Activated T-cell treated with anti-CD3 and anti-CD28 coated beads, Interleukin-2, amount 50 U/mL, for 24 hours (primary cell): ENCODE measurements at regions not wholly inside any gene's neighbourhood (a gene's known extent, or its start where the extent isn't known, plus 50 kb on each side); places are given as distances from the start of the nearest gene placed in this dataset.
"Not testable (repeated sequence)": the region's sequence is repeated elsewhere in the genome, so short reads cannot be mapped to it uniquely, and the experiment has no call there.

Experiments used
- DNase-seq: peaks from one replicate; pipeline ENCODE4 v3.0.0-alpha.2; 2020
- H3K27ac Mint-ChIP-seq: 2 replicates; pipeline ENCODE4 v1.8.0; 2020; ENCODE audit warnings: mild to moderate bottlenecking, mixed read lengths
- H3K27me3 Mint-ChIP-seq: 2 replicates; pipeline ENCODE4 v1.8.0; 2020; ENCODE audit warnings: mixed read lengths
- H3K36me3 Mint-ChIP-seq: 2 replicates; pipeline ENCODE4 v1.8.0; 2020; ENCODE audit warnings: low read depth, mixed read lengths
- H3K4me1 Mint-ChIP-seq: 2 replicates; pipeline ENCODE4 v1.8.0; 2020; ENCODE audit warnings: low read depth, mixed read lengths
- H3K4me3 Mint-ChIP-seq: 2 replicates; pipeline ENCODE4 v1.8.0; 2020; ENCODE audit warnings: mild to moderate bottlenecking, moderate library complexity, mixed read lengths
- H3K9me3 Mint-ChIP-seq: 2 replicates; pipeline ENCODE4 v1.8.0; 2020; ENCODE audit warnings: mixed read lengths

GRCh38 chrX:136975684-136976470, 57.9 kb downstream of the GPR101 start:
- H3K36me3 Mint-ChIP-seq: peaks cover 5% of the 10 kb centered on the region
- peaks cover 13% of the 10 kb centered on the region for H3K27me3 Mint-ChIP-seq
- H3K4me3 Mint-ChIP-seq: no peak overlapping the region
- no peaks in the 10 kb centered on the region for H3K4me1 Mint-ChIP-seq
- no peak overlapping the region for H3K27ac Mint-ChIP-seq
- DNase-seq: no peak
- peaks cover 8% of the 10 kb centered on the region for H3K9me3 Mint-ChIP-seq

GRCh38 chrX:136967966-136968365, 65.8 kb downstream of the GPR101 start:
- H3K36me3 Mint-ChIP-seq: peaks cover 2% of the 10 kb centered on the region
- no peaks in the 10 kb centered on the region for H3K9me3 Mint-ChIP-seq
- H3K4me1 Mint-ChIP-seq: peaks cover 4% of the 10 kb centered on the region
- DNase-seq: no peak
- H3K27ac Mint-ChIP-seq: no peak overlapping the region
- peaks cover 8% of the 10 kb centered on the region for H3K27me3 Mint-ChIP-seq
- no peak overlapping the region for H3K4me3 Mint-ChIP-seq

- DNase-seq: no peak
- H3K27me3 Mint-ChIP-seq: peaks cover 4% of the 10 kb centered on the region
- H3K36me3 Mint-ChIP-seq: peaks cover 2% of the 10 kb centered on the region
- H3K9me3 Mint-ChIP-seq: no peaks in the 10 kb centered on the region
- H3K27ac Mint-ChIP-seq: no peak overlapping the region
- peaks cover 8% of the 10 kb centered on the region for H3K4me1 Mint-ChIP-seq
- H3K4me3 Mint-ChIP-seq: no peak overlapping the region
Measured at GRCh38 chrX:136963973-136964372, 69.8 kb downstream of the GPR101 start.

GRCh38 chrX:136961594-136962135, 72.1 kb downstream of the GPR101 start:
- Mint-ChIP-seq H3K27me3 (peaks cover 4% of the 10 kb centered on the region), H3K9me3 (no peaks in the 10 kb centered on the region), H3K4me1 (peaks cover 8% of the 10 kb centered on the region), H3K27ac (peak overlapping the region; percentile 3), H3K36me3 (peaks cover 2% of the 10 kb centered on the region), H3K4me3 (no peak overlapping the region)
- DNase-seq: no peak

- H3K4me1 Mint-ChIP-seq: peaks cover 1% of the 10 kb centered on the region
- no peak for DNase-seq
- no peak overlapping the region for H3K27ac Mint-ChIP-seq
- H3K4me3 Mint-ChIP-seq: no peak overlapping the region
- no peaks in the 10 kb centered on the region for H3K9me3 Mint-ChIP-seq
- no peaks in the 10 kb centered on the region for H3K36me3 Mint-ChIP-seq
- peaks cover 10% of the 10 kb centered on the region for H3K27me3 Mint-ChIP-seq
Measured at GRCh38 chrX:136954930-136955329, 74.4 kb upstream of the RBMX start.

GRCh38 chrX:136953867-136954787, 73.6 kb upstream of the RBMX start:
- peak; percentile 61 for DNase-seq
- peaks cover 1% of the 10 kb centered on the region for H3K4me1 Mint-ChIP-seq
- H3K27me3 Mint-ChIP-seq: peaks cover 10% of the 10 kb centered on the region
- no peak overlapping the region for H3K4me3 Mint-ChIP-seq
- H3K27ac Mint-ChIP-seq: no peak overlapping the region
- no peaks in the 10 kb centered on the region for H3K9me3 Mint-ChIP-seq
- no peaks in the 10 kb centered on the region for H3K36me3 Mint-ChIP-seq

GRCh38 chrX:136950211-136950610, 69.7 kb upstream of the RBMX start:
- peaks cover 5% of the 10 kb centered on the region for H3K27me3 Mint-ChIP-seq
- no peaks in the 10 kb centered on the region for H3K36me3 Mint-ChIP-seq
- no peak for DNase-seq
- no peak overlapping the region for H3K4me3 Mint-ChIP-seq
- H3K9me3 Mint-ChIP-seq: no peaks in the 10 kb centered on the region
- H3K4me1 Mint-ChIP-seq: peaks cover 1% of the 10 kb centered on the region
- no peak overlapping the region for H3K27ac Mint-ChIP-seq

GRCh38 chrX:136941396-136942337, 61.1 kb upstream of the RBMX start:
- no peaks in the 10 kb centered on the region for H3K9me3 Mint-ChIP-seq
- no peak overlapping the region for H3K27ac Mint-ChIP-seq
- no peak for DNase-seq
- H3K4me1 Mint-ChIP-seq: peaks cover 4% of the 10 kb centered on the region
- no peaks in the 10 kb centered on the region for H3K27me3 Mint-ChIP-seq
- H3K36me3 Mint-ChIP-seq: no peaks in the 10 kb centered on the region
- H3K4me3 Mint-ChIP-seq: no peak overlapping the region

- H3K4me3 Mint-ChIP-seq: peak overlapping the region; percentile 56
- DNase-seq: no peak
- peaks cover 6% of the 10 kb centered on the region for H3K36me3 Mint-ChIP-seq
- peaks cover 16% of the 10 kb centered on the region for H3K4me1 Mint-ChIP-seq
- H3K27ac Mint-ChIP-seq: peak overlapping the region; percentile 63
- H3K27me3 Mint-ChIP-seq: no peaks in the 10 kb centered on the region
- no peaks in the 10 kb centered on the region for H3K9me3 Mint-ChIP-seq
Measured at GRCh38 chrX:136936183-136936549, 55.6 kb upstream of the RBMX start.

- peak overlapping the region; percentile 63 for H3K27ac Mint-ChIP-seq
- not testable (repeated sequence) for H3K27me3 Mint-ChIP-seq, H3K36me3 Mint-ChIP-seq, H3K9me3 Mint-ChIP-seq
- H3K4me1 Mint-ChIP-seq: peaks cover 16% of the 10 kb centered on the region
- H3K4me3 Mint-ChIP-seq: peak overlapping the region; percentile 56
- DNase-seq: peak; percentile 32
Measured at GRCh38 chrX:136935533-136936182, 55.1 kb upstream of the RBMX start.

GRCh38 chrX:136934652-136935051, 54.1 kb upstream of the RBMX start:
- H3K36me3 Mint-ChIP-seq, H3K4me3 Mint-ChIP-seq, H3K9me3 Mint-ChIP-seq, H3K27me3 Mint-ChIP-seq, DNase-seq: not testable (repeated sequence)
- peak overlapping the region; percentile 62 for H3K27ac Mint-ChIP-seq
- H3K4me1 Mint-ChIP-seq: peaks cover 16% of the 10 kb centered on the region

GRCh38 chrX:136933611-136934145, 53.2 kb upstream of the RBMX start:
- Mint-ChIP-seq H3K9me3 (no peaks in the 10 kb centered on the region), H3K4me1 (peaks cover 16% of the 10 kb centered on the region), H3K27me3 (no peaks in the 10 kb centered on the region), H3K4me3 (no peak overlapping the region), H3K27ac (no peak overlapping the region), H3K36me3 (peaks cover 8% of the 10 kb centered on the region)
- DNase-seq: no peak

- Mint-ChIP-seq H3K9me3 (no peaks in the 10 kb centered on the region), H3K27me3 (no peaks in the 10 kb centered on the region), H3K27ac (no peak overlapping the region), H3K4me1 (peaks cover 16% of the 10 kb centered on the region), H3K36me3 (peaks cover 9% of the 10 kb centered on the region), H3K4me3 (no peak overlapping the region)
- no peak for DNase-seq
Measured at GRCh38 chrX:136931661-136932060, 51.1 kb upstream of the RBMX start.
